OCI-LY1 (cell line): ENCODE measurements at regions not wholly inside any gene's neighbourhood (a gene's known extent, or its start where the extent isn't known, plus 50 kb on each side); places are given as distances from the start of the nearest gene placed in this dataset.

ENCODE experiments used
- H2AFZ ChIP-seq: fragments of 200-600 bp; sonication (generic), shearing (Covaris generic); 2 replicates; pipeline ENCODE4 v1.6.0; 2014; ENCODE audit warnings: antibody characterized with exemption, mild to moderate bottlenecking, low read length
- H3F3A ChIP-seq: fragments of 200-600 bp; sonication (generic), shearing (Covaris generic); 2 replicates; pipeline ENCODE4 v1.6.0; 2014; ENCODE audit warnings: mild to moderate bottlenecking, antibody characterized with exemption, low read length, moderate library complexity; ENCODE audit not compliant: insufficient read depth
- H3K27ac ChIP-seq: fragments of 200-600 bp; sonication (generic); 2 replicates; pipeline ENCODE4 v1.5.1; 2014; ENCODE audit warnings: low read length, mixed run types, mild to moderate bottlenecking, low read depth; ENCODE audit not compliant: poor library complexity, severe bottlenecking
- H3K27me3 ChIP-seq: fragments of 200-600 bp; sonication (generic); 2 replicates; pipeline ENCODE4 v1.6.0; 2014; ENCODE audit warnings: antibody characterized with exemption, mild to moderate bottlenecking, low read length, moderate library complexity; ENCODE audit not compliant: insufficient read depth
- H3K36me3 ChIP-seq: fragments of 200-600 bp; sonication (generic); 2 replicates; pipeline ENCODE4 v1.6.1; 2014; ENCODE audit warnings: mild to moderate bottlenecking, antibody characterized with exemption, low read length, moderate library complexity, mixed read lengths; ENCODE audit not compliant: insufficient read depth
- H3K4me1 ChIP-seq: fragments of 200-600 bp; sonication (generic); 2 replicates; pipeline ENCODE4 v1.5.1; 2014; ENCODE audit warnings: mild to moderate bottlenecking, low read length, moderate library complexity; ENCODE audit not compliant: insufficient read depth, severe bottlenecking
- H3K4me2 ChIP-seq: fragments of 200-600 bp; sonication (generic), shearing (Covaris generic); 2 replicates; pipeline ENCODE4 v1.6.1; 2014; ENCODE audit warnings: low read length
- H3K4me3 ChIP-seq: fragments of 200-600 bp; sonication (generic); 2 replicates; pipeline ENCODE4 v1.5.1; 2014; ENCODE audit warnings: low read length, low read depth, mild to moderate bottlenecking, mixed read lengths; ENCODE audit not compliant: poor library complexity, severe bottlenecking
- H3K79me2 ChIP-seq: fragments of 200-600 bp; shearing (Covaris generic); 2 replicates; pipeline ENCODE4 v1.6.1; 2016; ENCODE audit warnings: mixed run types, low read length, mixed read lengths; ENCODE audit not compliant: insufficient read depth
- H3K9ac ChIP-seq: fragments of 200-600 bp; sonication (generic), shearing (Covaris generic); 2 replicates; pipeline ENCODE4 v1.6.1; 2014; ENCODE audit warnings: mild to moderate bottlenecking, low read length, mixed read lengths
- H3K9me2 ChIP-seq: fragments of 200-600 bp; sonication (generic), shearing (Covaris generic); 2 replicates; pipeline ENCODE4 v1.6.1; 2014; ENCODE audit warnings: low read depth, mild to moderate bottlenecking, low read length, mixed read lengths
- H3K9me3 ChIP-seq: fragments of 200-600 bp; shearing (Covaris generic); 2 replicates; pipeline ENCODE4 v1.6.1; 2014; ENCODE audit warnings: low read length, mixed read lengths
- H4K20me1 ChIP-seq: fragments of 200-600 bp; sonication (generic), shearing (Covaris generic); 2 replicates; pipeline ENCODE4 v1.6.0; 2016; ENCODE audit warnings: mild to moderate bottlenecking, low read length; ENCODE audit not compliant: insufficient read depth
- CTCF ChIP-seq: fragments of 200-600 bp; sonication (generic), shearing (Covaris generic); IDR thresholded peaks from 2 replicates; pipeline ENCODE4 v1.5.1; 2017; ENCODE audit warnings: mild to moderate bottlenecking, antibody characterized with exemption, low read length, moderate library complexity, mixed read lengths
- EZH2 ChIP-seq: fragments of 200-600 bp; sonication (generic), shearing (Covaris generic); IDR thresholded peaks from 2 replicates; pipeline ENCODE4 v1.8.0; 2017; ENCODE audit warnings: borderline replicate concordance, mixed run types, mild to moderate bottlenecking, antibody characterized with exemption, low read length, moderate library complexity, mixed read lengths

GRCh38 chr7:155223503-155223902, 74.2 kb upstream of the INSIG1 start:
- Histone ChIP-seq H3K36me3 (no peaks in the 10 kb centered on the region), H3K79me2 (no peaks in the 10 kb centered on the region), H3K4me1 (no peaks in the 10 kb centered on the region), H3K9ac (no peak overlapping the region), H4K20me1 (no peaks in the 10 kb centered on the region), H3K27ac (no peak overlapping the region), H3K4me3 (no peak overlapping the region), H3K9me3 (no peaks in the 10 kb centered on the region), H2AFZ (no peak overlapping the region), H3K27me3 (peaks cover 25% of the 10 kb centered on the region; the same call in 1 of the 2 replicates), H3F3A (no peaks in the 10 kb centered on the region), H3K4me2 (no peak overlapping the region), H3K9me2 (no peaks in the 10 kb centered on the region)
- TF ChIP-seq EZH2 (no peak), CTCF (no peak)

GRCh38 chr7:155224116-155224811, 73.4 kb upstream of the INSIG1 start:
- Histone ChIP-seq H4K20me1 (no peaks in the 10 kb centered on the region), H3K4me1 (no peaks in the 10 kb centered on the region), H2AFZ (no peak overlapping the region), H3K9me2 (no peaks in the 10 kb centered on the region), H3K36me3 (no peaks in the 10 kb centered on the region), H3K9me3 (no peaks in the 10 kb centered on the region), H3K4me2 (no peak overlapping the region), H3K79me2 (no peaks in the 10 kb centered on the region), H3K27me3 (peaks cover 25% of the 10 kb centered on the region; the same call in 1 of the 2 replicates), H3K4me3 (no peak overlapping the region), H3K9ac (no peak overlapping the region), H3F3A (no peaks in the 10 kb centered on the region), H3K27ac (no peak overlapping the region)
- TF ChIP-seq CTCF, result no peak
- TF ChIP-seq EZH2, result no peak

GRCh38 chr7:155225095-155225494, 72.6 kb upstream of the INSIG1 start:
- TF ChIP-seq EZH2 (no peak), CTCF (no peak)

More at GRCh38 chr7:155225095-155225494, 72.6 kb upstream of the INSIG1 start:
- H3K9ac ChIP-seq, result no peak overlapping the region
- H3K27me3 ChIP-seq, result peaks cover 25% of the 10 kb centered on the region; the same call in 1 of the 2 replicates
- H3K27ac ChIP-seq, result no peak overlapping the region
- H3K4me1 ChIP-seq, result no peaks in the 10 kb centered on the region
- H3K9me2 ChIP-seq, result no peaks in the 10 kb centered on the region
- H3F3A ChIP-seq, result no peaks in the 10 kb centered on the region
- no peak overlapping the region for H3K4me3 ChIP-seq
- H3K4me2 ChIP-seq, result no peak overlapping the region
- no peaks in the 10 kb centered on the region for H4K20me1 ChIP-seq
- no peak overlapping the region for H2AFZ ChIP-seq
- no peaks in the 10 kb centered on the region for H3K79me2 ChIP-seq
- no peaks in the 10 kb centered on the region for H3K9me3 ChIP-seq
- H3K36me3 ChIP-seq, result no peaks in the 10 kb centered on the region
